ENCODE measurements at regions not wholly inside any gene's neighbourhood (a gene's known extent, or its start where the extent isn't known, plus 50 kb on each side); places are given as distances from the start of the nearest gene placed in this dataset.

DNA sequence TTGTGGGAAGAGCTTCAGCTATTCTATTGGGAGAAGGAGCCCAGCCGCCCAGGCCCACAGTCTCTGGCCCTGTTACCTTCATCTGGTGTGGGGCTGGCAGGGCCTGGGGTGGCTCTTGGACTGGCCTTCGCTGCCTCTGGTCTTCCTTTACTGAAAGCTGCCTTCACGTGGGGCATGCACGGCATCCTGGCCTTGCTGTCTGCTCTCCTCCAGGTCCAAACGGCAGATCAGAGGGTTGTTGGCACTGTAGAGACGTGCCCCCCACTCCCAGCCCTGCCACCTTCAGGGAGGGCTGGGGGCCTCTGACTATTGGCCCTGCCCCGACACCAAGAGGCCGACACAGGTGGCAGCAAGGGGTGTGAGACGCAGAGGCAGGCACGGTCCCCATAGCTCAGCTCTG is 291.3 kb upstream of the IRX1 start:
- TF ChIP-seq, protein P1, sequence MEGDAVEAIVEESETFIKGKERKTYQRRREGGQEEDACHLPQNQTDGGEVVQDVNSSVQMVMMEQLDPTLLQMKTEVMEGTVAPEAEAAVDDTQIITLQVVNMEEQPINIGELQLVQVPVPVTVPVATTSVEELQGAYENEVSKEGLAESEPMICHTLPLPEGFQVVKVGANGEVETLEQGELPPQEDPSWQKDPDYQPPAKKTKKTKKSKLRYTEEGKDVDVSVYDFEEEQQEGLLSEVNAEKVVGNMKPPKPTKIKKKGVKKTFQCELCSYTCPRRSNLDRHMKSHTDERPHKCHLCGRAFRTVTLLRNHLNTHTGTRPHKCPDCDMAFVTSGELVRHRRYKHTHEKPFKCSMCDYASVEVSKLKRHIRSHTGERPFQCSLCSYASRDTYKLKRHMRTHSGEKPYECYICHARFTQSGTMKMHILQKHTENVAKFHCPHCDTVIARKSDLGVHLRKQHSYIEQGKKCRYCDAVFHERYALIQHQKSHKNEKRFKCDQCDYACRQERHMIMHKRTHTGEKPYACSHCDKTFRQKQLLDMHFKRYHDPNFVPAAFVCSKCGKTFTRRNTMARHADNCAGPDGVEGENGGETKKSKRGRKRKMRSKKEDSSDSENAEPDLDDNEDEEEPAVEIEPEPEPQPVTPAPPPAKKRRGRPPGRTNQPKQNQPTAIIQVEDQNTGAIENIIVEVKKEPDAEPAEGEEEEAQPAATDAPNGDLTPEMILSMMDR (conservative IDR thresholded peaks at IDR 0.05 in 1 of 2, IDR thresholded peaks at IDR 0.05 in 1 of 2; ENCODE audit: low read depth in 1 of 2, low read length in 2 of 2), result no peak
- TF ChIP-seq EZH2 (IDR thresholded peaks at IDR 0.05; ENCODE audit: low read length, missing control alignments), result no peak
